Fibroblast of skin of right biceps (primary cell): ENCODE measurements at regions not wholly inside any gene's neighbourhood (a gene's known extent, or its start where the extent isn't known, plus 50 kb on each side); places are given as distances from the start of the nearest gene placed in this dataset.
A peak's percentile ranks its signal among the peaks of the same experiment; 100 is the strongest.
"Not testable (repeated sequence)": the region's sequence is repeated elsewhere in the genome, so short reads cannot be mapped to it uniquely, and the experiment has no call there.

Experiments used
- DNase-seq: peaks from one replicate; pipeline ENCODE4 v3.0.0-alpha.2; 2013

- no peak for DNase-seq
These were observed 259.1 kb upstream of the PLET1 start for GRCh38 chr11:112519751-112520150.

GRCh38 chr11:112520354-112520753 is 259.7 kb upstream of the PLET1 start:
- no peak for DNase-seq

DNA sequence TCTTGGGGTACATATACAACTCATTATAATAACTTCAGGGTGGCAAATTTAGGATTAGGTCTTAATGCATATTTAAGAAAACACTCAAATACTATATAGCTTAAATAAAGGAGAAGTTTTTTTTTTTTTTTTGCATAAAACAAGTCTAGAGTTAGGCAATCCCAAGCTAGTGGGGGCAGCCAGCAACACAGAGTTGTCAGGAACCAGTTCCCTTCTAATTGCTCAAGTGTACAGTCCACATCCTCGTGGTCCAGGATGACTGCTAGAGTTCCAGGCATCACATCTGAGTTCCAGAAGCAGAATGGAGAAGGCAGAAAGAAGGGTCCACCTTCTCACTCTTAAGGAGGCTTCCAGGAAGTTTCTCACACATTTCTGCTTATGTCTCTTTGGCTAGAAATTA is 261.9 kb upstream of the PLET1 start:
- DNase-seq, result no peak

DNA sequence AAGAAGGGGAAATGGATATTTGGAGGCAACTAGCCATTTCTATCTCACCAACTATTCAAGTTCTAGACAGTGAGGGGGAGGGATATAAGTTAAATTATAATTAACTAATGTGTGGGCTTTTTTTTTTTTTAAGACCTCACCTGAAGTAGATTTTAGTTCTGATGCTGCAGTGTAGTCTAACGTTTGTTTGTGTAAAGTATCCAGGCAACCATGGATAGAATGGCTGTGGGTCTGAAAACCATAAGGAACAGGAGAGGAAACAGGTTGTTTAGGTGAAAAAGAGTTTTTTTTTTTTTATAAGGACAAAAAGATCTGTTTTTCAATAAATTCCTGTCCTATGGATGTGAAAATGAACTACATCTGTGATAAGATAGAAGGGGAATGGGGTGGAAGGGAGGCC is 262.4 kb upstream of the PLET1 start:
- no peak for DNase-seq

DNA sequence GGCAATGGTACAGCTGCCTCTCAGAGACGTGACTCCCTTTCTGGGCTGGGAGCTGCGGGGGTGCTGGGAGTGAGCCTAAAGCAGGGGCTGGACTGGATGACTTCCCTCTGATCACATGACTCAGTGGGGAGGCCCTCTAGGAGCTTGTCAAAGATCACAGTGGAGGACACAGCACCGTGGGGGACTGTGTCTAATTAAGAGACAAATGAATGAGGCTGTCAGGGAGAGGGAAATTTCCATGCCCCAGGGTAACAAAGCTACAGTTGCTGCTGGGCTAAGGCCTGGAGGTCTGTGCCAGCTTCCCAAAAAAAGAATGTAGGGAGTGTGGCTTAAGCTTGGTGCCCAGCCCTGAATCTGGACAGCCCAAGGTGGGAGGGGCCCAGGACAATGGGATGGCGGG is 262.8 kb upstream of the PLET1 start:
- peak; percentile 41 for DNase-seq

DNA sequence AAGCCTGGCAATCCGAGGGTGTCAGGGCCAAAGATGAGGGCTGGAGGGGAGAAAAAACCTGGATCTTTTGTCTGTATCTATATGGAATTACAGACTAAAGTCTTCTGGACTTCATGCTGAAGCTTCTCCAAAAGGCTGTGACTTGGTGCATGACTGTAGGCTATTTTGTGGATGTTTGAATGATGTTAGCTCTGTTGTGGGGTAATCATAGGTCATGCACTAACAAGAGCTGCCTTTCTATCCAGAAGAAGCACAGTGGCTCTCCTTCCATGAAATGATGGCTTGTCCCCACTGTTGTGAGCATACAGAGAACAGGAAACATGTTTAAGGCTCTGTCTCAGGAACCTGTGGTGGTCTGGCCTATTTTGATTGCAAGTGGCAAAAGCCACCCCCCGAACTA is 263.3 kb upstream of the PLET1 start:
- no peak for DNase-seq

- DNase-seq, result no peak
These were observed 264.1 kb upstream of the PLET1 start for GRCh38 chr11:112524798-112525197.

- DNase-seq, result peak; percentile 41
These were observed 264.6 kb upstream of the PLET1 start for GRCh38 chr11:112525270-112525669.

GRCh38 chr11:112525844-112526590 is 265.4 kb upstream of the PLET1 start:
- peak; percentile 30 for DNase-seq

GRCh38 chr11:112526699-112527416 is 266.2 kb upstream of the PLET1 start:
- peak; percentile 40 for DNase-seq

- DNase-seq, result no peak
These were observed 268.4 kb upstream of the PLET1 start for GRCh38 chr11:112529071-112529470.

- DNase-seq, result no peak
These were observed 271.8 kb upstream of the PLET1 start for GRCh38 chr11:112532506-112532905.

DNA sequence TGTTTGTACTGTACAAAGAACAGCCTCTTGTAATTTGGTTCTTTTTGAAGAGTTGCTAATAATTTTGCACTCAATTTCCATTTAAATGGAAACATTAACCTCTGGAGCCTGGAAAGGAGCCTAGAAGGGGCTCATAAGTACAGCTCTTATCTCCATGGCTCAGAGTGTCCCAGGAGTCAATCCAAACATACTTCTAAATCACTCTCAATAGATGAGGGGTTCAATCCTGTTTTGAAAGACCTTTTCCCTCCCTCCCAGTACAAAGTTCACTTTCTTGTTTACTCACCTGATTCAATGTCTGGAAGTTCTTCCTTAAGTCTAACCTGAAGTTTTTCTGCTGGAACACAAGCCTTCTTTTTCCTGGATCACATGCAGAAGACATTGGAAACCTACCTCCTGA is 273.0 kb upstream of the PLET1 start:
- DNase-seq, result no peak

- no peak for DNase-seq
These were observed 273.5 kb upstream of the PLET1 start for GRCh38 chr11:112534208-112534607.

GRCh38 chr11:112537026-112537425 is 276.4 kb upstream of the PLET1 start:
- no peak for DNase-seq

- no peak for DNase-seq
These were observed 277.2 kb upstream of the PLET1 start for GRCh38 chr11:112537846-112538330.

GRCh38 chr11:112538534-112539280 is 278.0 kb upstream of the PLET1 start:
- no peak for DNase-seq

DNA sequence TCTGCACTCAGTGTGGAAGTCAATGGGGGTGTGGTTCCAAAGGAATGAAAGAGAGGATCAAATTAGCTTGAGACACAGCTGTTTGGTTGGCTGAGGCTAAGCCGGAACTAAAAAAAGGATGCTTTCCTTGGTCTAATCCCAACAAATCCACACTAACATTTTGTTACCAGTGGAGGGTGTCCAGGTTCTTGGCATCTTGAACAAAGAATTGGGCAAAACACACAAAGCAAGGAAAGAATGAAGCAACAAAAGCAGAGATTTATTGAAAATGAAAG is 278.6 kb upstream of the PLET1 start:
- not testable (repeated sequence) for DNase-seq

DNA sequence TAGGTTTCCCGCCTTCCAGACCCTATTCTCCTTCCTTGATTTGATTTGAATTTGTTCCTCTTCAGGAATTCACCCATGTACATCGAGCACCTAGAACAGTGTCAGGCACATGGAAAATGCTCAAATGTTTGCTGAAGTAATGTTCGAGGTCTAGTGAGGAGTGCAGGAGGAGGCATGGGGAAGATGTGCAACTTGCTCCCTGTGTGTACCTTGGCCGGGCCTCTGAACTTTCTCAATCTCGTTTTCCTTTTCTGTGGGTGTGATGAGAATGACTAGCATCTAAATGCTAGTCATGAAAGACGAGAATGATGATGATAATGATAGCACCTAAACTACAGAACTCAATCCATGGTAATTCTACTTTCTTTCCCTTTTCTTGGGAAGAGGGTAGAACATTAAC is 279.1 kb upstream of the PLET1 start:
- no peak for DNase-seq

DNA sequence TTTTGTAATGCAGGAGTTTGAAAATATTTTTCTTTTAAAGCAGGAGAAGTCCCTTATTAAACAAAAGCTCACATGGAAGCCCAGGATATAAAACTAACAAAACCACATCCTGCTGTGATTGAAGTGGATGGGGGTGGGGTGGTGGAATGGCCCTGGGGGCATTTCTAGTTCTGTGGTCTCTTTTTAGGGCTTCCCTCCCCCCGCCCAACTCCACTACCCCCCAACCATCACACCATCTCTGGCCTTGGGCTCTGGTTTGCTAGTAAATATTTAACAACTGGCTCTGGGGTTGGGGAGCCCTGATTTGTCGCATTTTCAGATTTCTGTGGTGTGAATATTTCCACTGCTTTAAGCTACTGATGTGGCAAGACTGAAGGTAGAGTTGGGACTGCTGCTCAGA is 279.6 kb upstream of the PLET1 start:
- DNase-seq, result no peak

DNA sequence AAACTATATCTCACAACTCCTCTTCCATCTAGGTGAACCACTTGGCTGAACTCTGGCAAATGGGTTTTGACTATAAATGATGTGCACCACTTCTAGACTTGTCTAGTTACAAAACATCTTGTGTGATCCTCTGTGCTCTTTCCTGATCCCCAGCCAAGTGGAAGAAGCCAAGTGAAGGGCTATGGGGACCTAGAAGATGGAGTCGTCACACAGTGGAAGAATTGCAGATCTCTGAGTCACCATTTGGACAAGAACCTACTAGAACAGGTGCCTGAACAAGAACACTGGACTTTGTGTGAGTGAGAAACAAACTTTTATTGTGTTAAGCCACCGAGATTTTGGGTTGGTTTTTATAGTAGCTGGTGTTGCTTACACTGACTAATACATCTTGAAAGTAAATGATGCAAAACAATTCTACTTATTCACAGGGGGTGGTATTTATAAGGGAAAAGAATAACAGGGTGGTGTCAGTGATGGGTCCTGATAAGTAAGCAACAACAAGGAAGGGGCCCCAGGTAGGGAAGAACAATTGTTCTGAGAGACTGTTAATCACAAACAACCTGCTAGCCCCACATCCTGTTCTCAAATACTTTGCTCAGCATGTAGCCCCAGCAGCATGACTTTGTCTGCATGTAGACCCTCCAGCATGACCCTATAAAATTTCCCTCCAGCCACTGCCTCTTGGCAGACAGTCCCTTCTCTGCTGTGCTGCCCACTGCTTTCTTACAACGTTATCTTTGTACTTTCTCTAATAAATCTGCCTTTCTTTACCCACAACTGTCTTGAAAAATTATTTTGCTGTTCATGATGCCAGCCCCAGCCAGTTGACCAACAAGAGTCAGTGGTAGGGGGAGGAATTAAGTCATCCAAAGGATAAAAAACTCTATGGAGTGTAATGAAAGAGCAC is 280.7 kb upstream of the PLET1 start:
- DNase-seq, result no peak

DNA sequence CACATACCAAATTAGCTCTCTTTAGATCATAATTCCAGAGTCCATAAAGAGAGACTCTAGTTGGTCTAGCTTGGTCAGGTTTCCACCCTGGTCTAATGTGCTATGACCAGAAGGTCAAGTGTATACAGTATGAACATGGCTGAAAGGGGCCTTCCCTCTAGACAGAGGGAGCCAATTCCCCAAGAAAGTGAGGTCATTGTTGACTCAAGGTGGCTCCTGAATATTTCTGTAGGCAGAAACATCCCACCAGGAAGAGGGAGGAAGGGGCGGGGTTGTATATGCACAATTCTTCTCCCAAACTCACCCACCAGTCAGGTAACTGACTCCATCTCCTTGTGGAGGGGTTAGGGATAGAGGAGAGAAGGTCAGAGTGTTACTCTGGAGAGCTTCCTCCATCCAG is 281.8 kb upstream of the PLET1 start:
- no peak for DNase-seq

- DNase-seq, result no peak
These were observed 282.7 kb upstream of the PLET1 start for GRCh38 chr11:112543390-112543789.
